ENCODE measurements at regions not wholly inside any gene's neighbourhood (a gene's known extent, or its start where the extent isn't known, plus 50 kb on each side); places are given as distances from the start of the nearest gene placed in this dataset.

DNA sequence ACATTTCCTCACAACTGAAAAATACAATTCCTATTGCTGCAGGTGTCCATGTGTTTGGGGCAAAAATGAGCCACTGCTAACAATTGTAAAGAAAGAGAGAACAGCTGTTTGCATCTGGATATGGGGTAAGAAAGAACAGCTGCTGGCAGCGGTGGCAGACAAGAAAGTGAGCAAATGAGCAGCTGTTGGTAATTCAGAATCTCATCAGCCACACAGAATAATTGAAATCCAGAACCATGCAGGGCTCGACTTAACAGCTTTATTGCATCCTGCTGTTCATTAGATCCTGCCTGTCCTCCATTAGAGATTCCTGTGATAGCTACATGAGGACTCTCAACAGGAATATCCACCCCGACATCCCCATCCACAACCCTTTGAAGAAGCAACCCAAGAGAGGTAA, 62.5 kb upstream of the TSPAN8 start:
- TF ChIP-seq, protein P1, sequence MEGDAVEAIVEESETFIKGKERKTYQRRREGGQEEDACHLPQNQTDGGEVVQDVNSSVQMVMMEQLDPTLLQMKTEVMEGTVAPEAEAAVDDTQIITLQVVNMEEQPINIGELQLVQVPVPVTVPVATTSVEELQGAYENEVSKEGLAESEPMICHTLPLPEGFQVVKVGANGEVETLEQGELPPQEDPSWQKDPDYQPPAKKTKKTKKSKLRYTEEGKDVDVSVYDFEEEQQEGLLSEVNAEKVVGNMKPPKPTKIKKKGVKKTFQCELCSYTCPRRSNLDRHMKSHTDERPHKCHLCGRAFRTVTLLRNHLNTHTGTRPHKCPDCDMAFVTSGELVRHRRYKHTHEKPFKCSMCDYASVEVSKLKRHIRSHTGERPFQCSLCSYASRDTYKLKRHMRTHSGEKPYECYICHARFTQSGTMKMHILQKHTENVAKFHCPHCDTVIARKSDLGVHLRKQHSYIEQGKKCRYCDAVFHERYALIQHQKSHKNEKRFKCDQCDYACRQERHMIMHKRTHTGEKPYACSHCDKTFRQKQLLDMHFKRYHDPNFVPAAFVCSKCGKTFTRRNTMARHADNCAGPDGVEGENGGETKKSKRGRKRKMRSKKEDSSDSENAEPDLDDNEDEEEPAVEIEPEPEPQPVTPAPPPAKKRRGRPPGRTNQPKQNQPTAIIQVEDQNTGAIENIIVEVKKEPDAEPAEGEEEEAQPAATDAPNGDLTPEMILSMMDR (conservative IDR thresholded peaks at IDR 0.05): no peak
- no peak overlapping the region for H3K27ac Mint-ChIP-seq
- H3K4me1 Mint-ChIP-seq (ENCODE audit: unreplicated experiment): no peaks in the 10 kb centered on the region
- peaks cover 4% of the 10 kb centered on the region for H3K9me3 Mint-ChIP-seq
- H3K36me3 Mint-ChIP-seq: no peaks in the 10 kb centered on the region
- DNase-seq (ENCODE audit: extremely low spot score, unreplicated experiment): no peak
- H3K27me3 Mint-ChIP-seq: no peaks in the 10 kb centered on the region
- no peak overlapping the region for H3K4me3 Mint-ChIP-seq

DNA sequence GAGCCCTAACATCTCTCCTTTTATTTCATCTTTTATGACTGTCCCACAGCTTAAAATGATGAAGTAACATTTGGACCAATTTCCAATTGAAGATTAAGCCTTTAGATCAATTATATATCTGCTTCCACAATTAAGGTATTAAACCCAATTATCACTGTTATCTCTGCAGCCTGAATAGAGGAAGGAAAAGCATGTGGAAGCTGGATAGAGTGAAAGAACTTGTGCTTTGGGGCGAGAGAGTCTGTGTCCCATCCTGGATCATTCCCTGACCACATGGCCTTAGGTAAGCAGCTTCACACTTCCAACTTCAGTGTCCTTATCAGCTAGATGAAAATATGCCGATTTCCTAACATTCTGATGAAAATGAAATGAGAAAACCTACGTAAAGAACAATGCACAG, 61.4 kb upstream of the TSPAN8 start:
- peaks cover 3% of the 10 kb centered on the region for H3K27me3 Mint-ChIP-seq
- H3K27ac Mint-ChIP-seq: no peak overlapping the region
- H3K9me3 Mint-ChIP-seq: no peaks in the 10 kb centered on the region
- TF ChIP-seq, protein P1 (conservative IDR thresholded peaks at IDR 0.05): no peak
- DNase-seq (ENCODE audit: extremely low spot score, unreplicated experiment): no peak
- peaks cover 3% of the 10 kb centered on the region for H3K4me1 Mint-ChIP-seq (ENCODE audit: unreplicated experiment)
- no peaks in the 10 kb centered on the region for H3K36me3 Mint-ChIP-seq
- H3K4me3 Mint-ChIP-seq: no peak overlapping the region

DNA sequence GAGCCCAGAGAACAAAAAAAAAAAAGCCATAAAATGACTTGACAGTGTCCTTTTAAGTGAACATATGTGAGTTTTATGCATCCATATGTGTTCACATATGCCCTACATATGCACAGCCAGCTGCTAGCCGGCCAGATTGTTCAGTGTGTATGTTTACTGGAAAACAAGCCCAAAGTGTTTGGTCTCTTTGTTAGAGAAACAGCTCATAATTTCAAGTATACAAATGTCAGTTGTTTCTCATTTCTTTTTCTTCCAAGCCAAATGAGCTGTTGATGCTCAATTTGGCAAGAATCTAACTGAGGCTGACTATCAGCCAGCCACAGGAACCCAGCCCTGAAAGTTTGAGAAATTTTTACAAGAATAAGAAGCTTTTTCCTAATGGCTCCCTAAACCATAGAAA, 60.8 kb upstream of the TSPAN8 start:
- no peak overlapping the region for H3K27ac Mint-ChIP-seq
- H3K9me3 Mint-ChIP-seq: no peaks in the 10 kb centered on the region
- TF ChIP-seq, protein P1 (conservative IDR thresholded peaks at IDR 0.05): no peak
- H3K36me3 Mint-ChIP-seq: no peaks in the 10 kb centered on the region
- peaks cover 3% of the 10 kb centered on the region for H3K4me1 Mint-ChIP-seq (ENCODE audit: unreplicated experiment)
- DNase-seq (ENCODE audit: extremely low spot score, unreplicated experiment): no peak
- no peak overlapping the region for H3K4me3 Mint-ChIP-seq
- peaks cover 3% of the 10 kb centered on the region for H3K27me3 Mint-ChIP-seq

DNA sequence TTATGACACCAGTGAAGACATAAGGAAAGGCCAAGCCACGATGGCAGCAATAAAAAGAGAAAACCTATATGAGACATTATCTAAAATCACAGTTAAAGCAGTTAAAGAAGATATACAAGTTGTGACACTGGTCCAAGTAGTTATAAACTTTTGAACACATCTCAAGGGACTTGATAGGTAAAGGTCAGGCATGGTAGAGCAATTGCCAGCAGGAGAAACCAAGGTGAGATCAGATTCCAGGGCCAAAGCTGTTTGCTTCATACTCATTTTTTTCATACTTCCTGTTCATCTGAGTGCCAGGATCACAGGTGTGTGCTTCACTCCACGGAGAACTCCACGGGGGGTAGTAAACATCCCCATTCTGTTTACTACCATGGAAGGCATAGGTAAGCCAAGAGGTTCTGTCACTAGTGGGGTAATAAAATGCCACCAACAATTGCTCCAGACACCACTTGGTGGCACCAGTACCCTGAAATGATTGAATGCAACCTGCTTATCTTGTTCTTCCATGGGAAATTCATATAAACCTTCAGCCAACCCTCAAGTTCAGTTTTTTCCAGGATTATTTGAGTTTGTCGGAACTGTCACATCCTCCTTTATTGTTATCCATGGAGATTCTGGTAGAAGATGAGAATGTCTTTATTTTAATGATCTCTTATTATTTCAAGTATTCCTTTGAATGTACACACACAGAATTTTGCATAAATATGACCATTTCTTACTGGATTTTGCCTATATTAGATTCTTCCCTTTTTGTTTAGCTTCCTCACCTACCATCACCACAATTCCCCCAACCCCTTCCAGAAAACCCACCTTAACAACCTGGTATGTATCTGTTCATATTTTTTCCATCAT, 59.2 kb upstream of the TSPAN8 start:
- Mint-ChIP-seq H3K4me1 (ENCODE audit: unreplicated experiment) (peaks cover 3% of the 10 kb centered on the region), H3K9me3 (no peaks in the 10 kb centered on the region), H3K4me3 (no peak overlapping the region), H3K27ac (no peak overlapping the region), H3K36me3 (no peaks in the 10 kb centered on the region), H3K27me3 (peaks cover 3% of the 10 kb centered on the region)
- DNase-seq (ENCODE audit: extremely low spot score, unreplicated experiment): no peak
- TF ChIP-seq, protein P1 (conservative IDR thresholded peaks at IDR 0.05): peak; percentile 66

DNA sequence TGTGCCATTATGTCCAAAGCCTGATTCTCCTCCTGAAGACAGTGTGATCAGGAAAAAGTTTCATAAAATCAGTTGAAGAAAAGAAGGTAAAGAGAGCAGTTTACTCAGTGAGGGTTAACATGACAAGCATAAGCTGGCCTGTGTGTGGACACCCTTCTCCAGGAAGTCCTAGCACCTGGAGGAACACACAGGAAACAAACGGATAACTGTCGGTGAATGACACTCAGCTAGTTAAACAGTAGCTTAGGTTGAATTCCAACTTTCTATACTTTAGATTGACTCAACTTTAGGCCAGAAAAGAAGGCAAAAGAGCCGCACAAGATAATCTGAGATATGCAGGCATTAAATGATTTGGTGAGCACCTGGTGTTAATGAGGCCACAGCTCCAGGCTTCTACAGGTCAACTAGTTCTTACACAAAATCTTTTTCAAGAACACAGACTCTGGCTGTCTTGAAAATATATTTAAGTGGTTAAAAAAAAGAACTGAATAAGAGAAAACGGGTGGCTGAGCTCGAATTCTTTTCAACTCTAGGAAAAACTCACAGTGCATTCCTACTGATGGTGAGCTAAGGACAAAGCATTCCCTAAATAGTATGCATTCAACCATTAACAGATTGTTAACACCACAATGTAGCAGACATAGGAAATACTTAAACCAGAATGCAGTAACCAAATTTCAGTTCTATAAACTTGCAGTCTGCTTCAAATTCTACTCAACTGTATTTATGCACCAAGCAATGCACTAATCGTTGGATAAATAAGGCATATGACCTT, 56.9 kb upstream of the TSPAN8 start:
- H3K4me3 Mint-ChIP-seq: no peak overlapping the region
- no peak overlapping the region for H3K27ac Mint-ChIP-seq
- peaks cover 3% of the 10 kb centered on the region for H3K4me1 Mint-ChIP-seq (ENCODE audit: unreplicated experiment)
- TF ChIP-seq, protein P1 (conservative IDR thresholded peaks at IDR 0.05): no peak
- no peaks in the 10 kb centered on the region for H3K9me3 Mint-ChIP-seq
- H3K36me3 Mint-ChIP-seq: no peaks in the 10 kb centered on the region
- H3K27me3 Mint-ChIP-seq: peaks cover 3% of the 10 kb centered on the region
- DNase-seq (ENCODE audit: extremely low spot score, unreplicated experiment): no peak

Data from type B pancreatic cell (in vitro differentiated cells).